OCI-LY7 (cell line): ENCODE measurements at regions not wholly inside any gene's neighbourhood (a gene's known extent, or its start where the extent isn't known, plus 50 kb on each side); places are given as distances from the start of the nearest gene placed in this dataset.

ENCODE experiments used
- BruUV-seq: library from RNA; stranded (reverse); fragments of 400-500 nt; replicated peaks from 2 replicates; lab custom pipeline; 2021; lab: Mats Ljungman, UMichigan
- CTCF ChIA-PET: fragments of 300-600 bp; sonication (Branson Sonifier 250); formaldehyde crosslinking; loops from one replicate; lab custom pipeline; 2022; ENCODE audit warnings: antibody characterized with exemption; ENCODE audit not compliant: unreplicated experiment; lab: Charles Lee
- POLR2A ChIA-PET: fragments of 300-600 bp; sonication (Branson Sonifier 250); formaldehyde crosslinking; loops from one replicate; lab custom pipeline; 2022; ENCODE audit warnings: antibody characterized with exemption; lab: Charles Lee
- DNase-seq: peaks from one replicate; pipeline ENCODE4 v3.0.0-alpha.2; 2015; ENCODE audit warnings: low spot score
- H2AFZ ChIP-seq: fragments of 200-600 bp; sonication (generic), shearing (Covaris generic); 2 replicates; pipeline ENCODE4 v1.6.1; 2014; ENCODE audit warnings: mild to moderate bottlenecking, antibody characterized with exemption, low read length, moderate library complexity
- H3K27ac ChIP-seq: fragments of 200-600 bp; sonication (generic); 2 replicates; pipeline ENCODE4 v1.5.1; 2014; ENCODE audit warnings: mixed run types, low read depth, mild to moderate bottlenecking, moderate library complexity, low read length, inconsistent platforms; ENCODE audit not compliant: poor library complexity, severe bottlenecking
- H3K36me3 ChIP-seq: fragments of 200-600 bp; sonication (generic); 2 replicates; pipeline ENCODE4 v1.6.1; 2014; ENCODE audit warnings: mild to moderate bottlenecking, antibody characterized with exemption, low read length, moderate library complexity, mixed read lengths; ENCODE audit not compliant: insufficient read depth
- H3K4me1 ChIP-seq: fragments of 200-600 bp; sonication (generic); 2 replicates; pipeline ENCODE4 v1.5.1; 2014; ENCODE audit warnings: mild to moderate bottlenecking, low read length; ENCODE audit not compliant: insufficient read depth, poor library complexity, severe bottlenecking
- H3K4me2 ChIP-seq: fragments of 200-600 bp; sonication (generic); 2 replicates; pipeline ENCODE4 v1.6.1; 2014; ENCODE audit warnings: mild to moderate bottlenecking, low read length
- H3K4me3 ChIP-seq: fragments of 200-600 bp; sonication (generic); 2 replicates; pipeline ENCODE4 v1.5.1; 2014; ENCODE audit warnings: mild to moderate bottlenecking, low read depth, low read length; ENCODE audit not compliant: poor library complexity, severe bottlenecking
- H3K79me2 ChIP-seq: fragments of 200-600 bp; sonication (generic); 2 replicates; pipeline ENCODE4 v1.6.1; 2016; ENCODE audit warnings: low read depth, mild to moderate bottlenecking, low read length, moderate library complexity, mixed read lengths; ENCODE audit not compliant: insufficient read depth
- H3K9me2 ChIP-seq: fragments of 200-600 bp; sonication (generic); 2 replicates; pipeline ENCODE4 v1.6.1; 2016; ENCODE audit warnings: mild to moderate bottlenecking, low read length, mixed read lengths; ENCODE audit not compliant: insufficient read depth
- H3K9me3 ChIP-seq: fragments of 200-600 bp; sonication (generic); 2 replicates; pipeline ENCODE4 v1.6.1; 2014; ENCODE audit warnings: mild to moderate bottlenecking, mixed run types, low read length, mixed read lengths
- H4K20me1 ChIP-seq: fragments of 200-600 bp; sonication (generic); 2 replicates; pipeline ENCODE4 v1.6.1; 2014; ENCODE audit warnings: mild to moderate bottlenecking, antibody characterized with exemption, low read length, moderate library complexity, mixed read lengths; ENCODE audit not compliant: insufficient read depth
- EZH2phosphoT487 ChIP-seq: fragments of 200-600 bp; sonication (generic); IDR thresholded peaks from 2 replicates; pipeline ENCODE4 v1.6.1; 2018; ENCODE audit warnings: low read depth, borderline replicate concordance, mild to moderate bottlenecking, mixed run types, antibody characterized with exemption, low read length, moderate library complexity, mixed read lengths
- intact Hi-C: fragments of 100-400 bp; cut with micrococcal nuclease; formaldehyde crosslinking; loops from one replicate; pipeline ENCODE4 v1.10.0; 2022; ENCODE audit not compliant: unreplicated experiment
- TF ChIP-seq, protein P1 (sequence below): fragments of 200-600 bp; sonication (generic); conservative IDR thresholded peaks from 2 replicates; pipeline ENCODE4 v1.5.1; 2014; ENCODE audit warnings: mild to moderate bottlenecking, antibody characterized with exemption, low read length, moderate library complexity, mixed read lengths

DNA sequence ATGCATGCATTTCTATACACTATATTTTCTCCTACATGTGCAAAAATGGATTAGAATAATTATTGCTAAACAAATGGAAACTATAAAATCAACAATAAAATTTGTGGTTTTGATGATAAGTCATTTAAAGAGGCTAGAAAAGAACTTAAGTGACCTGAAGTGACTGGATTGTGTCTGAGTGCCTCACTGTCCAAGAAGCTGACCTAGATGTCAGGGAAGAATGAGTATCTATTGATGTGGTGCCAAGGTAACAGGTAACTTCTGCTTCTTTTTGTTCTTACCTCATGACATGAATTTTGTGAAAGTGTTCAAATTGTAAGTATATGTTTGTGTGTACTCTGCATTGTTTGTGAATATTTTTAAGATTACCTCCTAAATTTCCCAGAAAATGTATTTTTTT, 1623.9 kb upstream of the ACVR2A start:
- H3K79me2 ChIP-seq = no peaks in the 10 kb centered on the region
- DNase-seq = no peak
- H2AFZ ChIP-seq = no peak overlapping the region
- H4K20me1 ChIP-seq = no peaks in the 10 kb centered on the region
- ChIA-PET POLR2A (no interaction called here), CTCF (no interaction called here)
- H3K36me3 ChIP-seq = no peaks in the 10 kb centered on the region
- no peak overlapping the region for H3K27ac ChIP-seq
- no peaks in the 10 kb centered on the region for H3K9me3 ChIP-seq
- no peak overlapping the region for H3K4me3 ChIP-seq
- BruUV-seq = no TSS peak
- no peaks in the 10 kb centered on the region for H3K9me2 ChIP-seq
- no peaks in the 10 kb centered on the region for H3K4me1 ChIP-seq
- intact Hi-C loops = no loop called here
- TF ChIP-seq, protein P1, sequence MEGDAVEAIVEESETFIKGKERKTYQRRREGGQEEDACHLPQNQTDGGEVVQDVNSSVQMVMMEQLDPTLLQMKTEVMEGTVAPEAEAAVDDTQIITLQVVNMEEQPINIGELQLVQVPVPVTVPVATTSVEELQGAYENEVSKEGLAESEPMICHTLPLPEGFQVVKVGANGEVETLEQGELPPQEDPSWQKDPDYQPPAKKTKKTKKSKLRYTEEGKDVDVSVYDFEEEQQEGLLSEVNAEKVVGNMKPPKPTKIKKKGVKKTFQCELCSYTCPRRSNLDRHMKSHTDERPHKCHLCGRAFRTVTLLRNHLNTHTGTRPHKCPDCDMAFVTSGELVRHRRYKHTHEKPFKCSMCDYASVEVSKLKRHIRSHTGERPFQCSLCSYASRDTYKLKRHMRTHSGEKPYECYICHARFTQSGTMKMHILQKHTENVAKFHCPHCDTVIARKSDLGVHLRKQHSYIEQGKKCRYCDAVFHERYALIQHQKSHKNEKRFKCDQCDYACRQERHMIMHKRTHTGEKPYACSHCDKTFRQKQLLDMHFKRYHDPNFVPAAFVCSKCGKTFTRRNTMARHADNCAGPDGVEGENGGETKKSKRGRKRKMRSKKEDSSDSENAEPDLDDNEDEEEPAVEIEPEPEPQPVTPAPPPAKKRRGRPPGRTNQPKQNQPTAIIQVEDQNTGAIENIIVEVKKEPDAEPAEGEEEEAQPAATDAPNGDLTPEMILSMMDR = no peak
- no peak for TF ChIP-seq EZH2phosphoT487
- no peak overlapping the region for H3K4me2 ChIP-seq

DNA sequence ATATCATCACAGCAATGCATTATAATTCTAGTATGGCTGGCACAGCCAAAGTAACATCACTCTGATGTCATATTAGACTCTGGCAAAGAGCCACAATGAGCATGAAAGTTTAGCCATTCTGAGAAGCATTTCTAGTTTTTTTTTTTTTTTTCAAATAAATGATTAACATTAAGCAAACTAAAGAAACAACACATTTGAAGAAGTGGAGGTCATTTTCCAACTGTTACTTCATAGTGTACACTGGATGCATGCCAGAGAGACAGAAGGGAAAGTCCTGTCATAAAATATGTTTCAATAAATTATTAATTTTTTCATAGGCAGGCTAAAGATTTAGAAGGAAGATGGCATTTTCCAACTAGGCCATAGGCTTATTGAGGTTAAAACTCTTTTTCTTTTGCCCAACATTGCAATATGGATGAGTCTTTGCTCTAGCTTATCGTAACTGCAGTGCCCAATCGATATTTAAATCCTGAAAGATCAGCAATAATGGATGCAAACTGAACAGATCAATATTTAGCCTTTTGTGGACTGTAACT, 1630.4 kb upstream of the ACVR2A start:
- POLR2A ChIA-PET = no interaction called here

DNA sequence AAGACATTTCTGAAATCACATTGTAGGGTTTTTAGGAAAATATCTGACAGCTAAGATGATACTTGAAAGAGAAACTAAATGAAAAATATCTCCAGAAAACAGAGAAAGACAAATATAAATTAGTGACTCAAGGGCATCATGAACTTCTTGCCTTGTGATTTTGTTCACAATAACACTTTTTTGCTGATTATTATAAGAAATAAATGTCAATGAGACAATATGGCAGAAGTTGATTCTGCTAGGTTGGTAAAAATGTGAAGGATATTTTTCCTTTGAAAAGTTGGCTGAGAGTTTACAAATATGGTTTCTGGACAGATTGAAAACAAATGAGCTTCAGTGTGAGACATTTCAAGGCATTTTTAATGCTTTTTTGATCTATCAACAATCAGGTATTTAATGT, 1631.2 kb upstream of the ACVR2A start:
- Histone ChIP-seq H3K4me2 (no peak overlapping the region), H3K36me3 (no peaks in the 10 kb centered on the region), H3K79me2 (no peaks in the 10 kb centered on the region), H4K20me1 (no peaks in the 10 kb centered on the region), H3K9me2 (no peaks in the 10 kb centered on the region), H2AFZ (no peak overlapping the region), H3K9me3 (no peaks in the 10 kb centered on the region), H3K27ac (no peak overlapping the region), H3K4me1 (no peaks in the 10 kb centered on the region), H3K4me3 (no peak overlapping the region)
- ChIA-PET POLR2A (no interaction called here), CTCF (no interaction called here)
- intact Hi-C loops = no loop called here
- DNase-seq = no peak
- BruUV-seq = no TSS peak
- TF ChIP-seq EZH2phosphoT487 = no peak
- TF ChIP-seq, protein P1 = no peak

More for the DNA sequence above, 1630.4 kb upstream of the ACVR2A start:
- no TSS peak for BruUV-seq
- H2AFZ ChIP-seq = no peak overlapping the region
- no peaks in the 10 kb centered on the region for H3K9me3 ChIP-seq
- no peaks in the 10 kb centered on the region for H4K20me1 ChIP-seq
- CTCF ChIA-PET = no interaction called here
- H3K4me1 ChIP-seq = no peaks in the 10 kb centered on the region
- H3K4me2 ChIP-seq = no peak overlapping the region
- no peak for DNase-seq
- TF ChIP-seq, protein P1 = no peak
- no peak for TF ChIP-seq EZH2phosphoT487
- H3K36me3 ChIP-seq = no peaks in the 10 kb centered on the region
- H3K9me2 ChIP-seq = no peaks in the 10 kb centered on the region
- intact Hi-C loops = no loop called here
- H3K27ac ChIP-seq = no peak overlapping the region
- no peak overlapping the region for H3K4me3 ChIP-seq
- H3K79me2 ChIP-seq = no peaks in the 10 kb centered on the region
